NB4 (cell line): ENCODE measurements at regions not wholly inside any gene's neighbourhood (a gene's known extent, or its start where the extent isn't known, plus 50 kb on each side); places are given as distances from the start of the nearest gene placed in this dataset.

Source experiments
- DNase-seq: peaks from one replicate; pipeline ENCODE4 v3.0.0; 2010; ENCODE audit warnings: low read depth
- H3K4me3 ChIP-seq: one replicate; pipeline ENCODE4 v1.5.1; 2011; ENCODE audit warnings: mild to moderate bottlenecking, low read depth, low read length, moderate library complexity
- MYC ChIP-seq: IDR thresholded peaks from 2 replicates; pipeline ENCODE4 v1.6.1; 2011; ENCODE audit warnings: low read depth, low read length
- POLR2A ChIP-seq: IDR thresholded peaks from 2 replicates; pipeline ENCODE4 v1.6.1; 2011; ENCODE audit warnings: mild to moderate bottlenecking; ENCODE audit not compliant: insufficient read length; ENCODE audit errors: extremely low read depth
- TF ChIP-seq, protein P1 (sequence below): IDR thresholded peaks from 2 replicates; pipeline ENCODE4 v1.6.1; 2011; ENCODE audit warnings: low read depth, low read length
- TF ChIP-seq, protein P2 (sequence below): IDR thresholded peaks from one replicate; pipeline ENCODE4 v1.5.1; 2012; ENCODE audit warnings: low read depth, low read length

DNA sequence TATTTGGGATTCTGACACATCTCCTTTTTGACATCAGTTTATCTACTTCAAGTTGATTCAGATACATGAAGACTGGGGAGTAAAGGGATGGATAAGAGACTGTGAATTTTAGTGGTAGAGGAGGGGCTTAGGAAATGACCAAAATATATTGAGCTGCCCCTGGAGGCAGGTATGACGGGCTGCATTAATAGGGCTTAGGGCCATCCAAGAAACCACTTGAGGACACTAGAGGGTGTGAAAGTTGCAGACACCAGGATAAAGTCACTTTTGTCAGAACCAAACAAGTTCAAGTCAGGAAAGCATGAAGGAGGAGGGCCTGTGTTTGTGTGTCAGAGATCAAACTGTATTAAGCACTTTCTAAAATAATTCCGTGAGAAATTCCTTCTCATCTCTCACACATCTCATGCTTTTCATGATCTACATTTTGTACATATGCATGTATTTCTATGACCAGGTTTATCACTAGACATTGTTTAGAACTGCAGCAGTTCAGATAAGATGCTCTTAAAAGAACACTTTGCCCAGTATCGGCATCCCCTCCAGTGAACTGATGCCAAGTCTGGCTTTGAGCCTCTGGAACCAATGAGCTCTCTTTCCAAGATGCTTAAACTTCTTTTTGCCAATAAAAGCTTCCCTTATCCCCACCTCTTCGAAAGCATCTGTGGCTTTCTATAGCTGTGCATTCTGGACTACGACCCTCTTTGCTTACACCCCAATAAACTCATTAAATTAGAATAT lies 136.9 kb downstream of the SLC38A1 start:
- no peak overlapping the region for H3K4me3 ChIP-seq
- TF ChIP-seq POLR2A, result no peak
- TF ChIP-seq MYC, result no peak
- TF ChIP-seq, protein P1, sequence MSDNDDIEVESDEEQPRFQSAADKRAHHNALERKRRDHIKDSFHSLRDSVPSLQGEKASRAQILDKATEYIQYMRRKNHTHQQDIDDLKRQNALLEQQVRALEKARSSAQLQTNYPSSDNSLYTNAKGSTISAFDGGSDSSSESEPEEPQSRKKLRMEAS, result no peak
- TF ChIP-seq, protein P2, sequence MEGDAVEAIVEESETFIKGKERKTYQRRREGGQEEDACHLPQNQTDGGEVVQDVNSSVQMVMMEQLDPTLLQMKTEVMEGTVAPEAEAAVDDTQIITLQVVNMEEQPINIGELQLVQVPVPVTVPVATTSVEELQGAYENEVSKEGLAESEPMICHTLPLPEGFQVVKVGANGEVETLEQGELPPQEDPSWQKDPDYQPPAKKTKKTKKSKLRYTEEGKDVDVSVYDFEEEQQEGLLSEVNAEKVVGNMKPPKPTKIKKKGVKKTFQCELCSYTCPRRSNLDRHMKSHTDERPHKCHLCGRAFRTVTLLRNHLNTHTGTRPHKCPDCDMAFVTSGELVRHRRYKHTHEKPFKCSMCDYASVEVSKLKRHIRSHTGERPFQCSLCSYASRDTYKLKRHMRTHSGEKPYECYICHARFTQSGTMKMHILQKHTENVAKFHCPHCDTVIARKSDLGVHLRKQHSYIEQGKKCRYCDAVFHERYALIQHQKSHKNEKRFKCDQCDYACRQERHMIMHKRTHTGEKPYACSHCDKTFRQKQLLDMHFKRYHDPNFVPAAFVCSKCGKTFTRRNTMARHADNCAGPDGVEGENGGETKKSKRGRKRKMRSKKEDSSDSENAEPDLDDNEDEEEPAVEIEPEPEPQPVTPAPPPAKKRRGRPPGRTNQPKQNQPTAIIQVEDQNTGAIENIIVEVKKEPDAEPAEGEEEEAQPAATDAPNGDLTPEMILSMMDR, result no peak
- DNase-seq, result peak; percentile 41

DNA sequence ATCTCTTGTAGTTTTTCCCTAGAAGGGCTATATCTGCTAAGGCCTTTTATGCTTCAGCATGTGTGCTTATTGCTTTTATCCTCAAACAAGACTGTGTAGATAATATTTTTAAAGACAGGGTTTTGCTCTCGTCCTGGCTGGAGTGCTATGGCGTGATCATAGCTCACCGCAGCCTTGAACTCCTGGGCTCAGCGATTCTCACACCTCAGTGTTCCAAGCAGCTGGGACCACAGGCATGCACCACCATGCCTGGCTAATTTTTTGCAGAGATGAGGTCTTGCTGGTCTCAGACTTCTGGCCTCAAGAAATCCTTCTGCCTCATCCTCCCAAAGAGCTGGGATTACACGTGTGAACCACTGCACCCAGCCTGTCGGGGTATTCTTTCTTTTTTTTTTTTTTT lies 137.3 kb upstream of the SCAF11 start:
- TF ChIP-seq POLR2A, result no peak
- TF ChIP-seq, protein P1, result no peak
- TF ChIP-seq MYC, result no peak
- TF ChIP-seq, protein P2, result no peak
- H3K4me3 ChIP-seq, result no peak overlapping the region
- no peak for DNase-seq

DNA sequence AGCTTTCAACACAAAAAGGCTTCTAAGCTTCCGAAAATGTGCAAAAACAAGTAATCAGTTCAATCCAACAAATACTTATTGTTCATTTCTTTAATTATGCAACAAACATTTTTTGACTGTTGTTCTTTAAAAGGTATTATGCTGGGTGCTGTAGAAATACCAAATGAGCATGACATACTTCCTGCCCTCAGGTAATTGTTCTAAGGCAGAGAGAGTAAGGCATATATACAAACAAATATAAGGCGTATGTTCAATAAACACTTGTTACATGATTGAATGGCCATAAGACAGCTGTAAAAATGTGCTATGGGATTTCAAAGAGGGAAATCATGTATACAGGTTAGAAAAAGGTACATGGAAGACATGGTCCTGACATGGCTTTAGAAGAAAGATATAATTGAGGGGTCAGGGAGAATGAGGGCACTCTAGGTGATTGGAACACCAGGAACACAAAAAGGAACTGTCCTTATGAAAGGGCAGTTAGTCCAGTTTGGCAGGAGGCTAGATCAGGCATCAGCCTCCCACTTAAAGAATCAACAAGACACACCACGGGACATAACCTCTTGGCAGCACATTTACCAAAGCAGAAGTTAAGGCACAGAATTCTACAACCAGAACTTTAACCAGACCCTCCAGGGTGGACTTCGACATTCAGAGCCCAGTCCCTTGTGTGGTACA lies 135.8 kb upstream of the SCAF11 start:
- TF ChIP-seq, protein P1, result no peak
- TF ChIP-seq MYC, result no peak
- TF ChIP-seq, protein P2, result no peak
- no peak for TF ChIP-seq POLR2A
- no peak overlapping the region for H3K4me3 ChIP-seq
- DNase-seq, result no peak

DNA sequence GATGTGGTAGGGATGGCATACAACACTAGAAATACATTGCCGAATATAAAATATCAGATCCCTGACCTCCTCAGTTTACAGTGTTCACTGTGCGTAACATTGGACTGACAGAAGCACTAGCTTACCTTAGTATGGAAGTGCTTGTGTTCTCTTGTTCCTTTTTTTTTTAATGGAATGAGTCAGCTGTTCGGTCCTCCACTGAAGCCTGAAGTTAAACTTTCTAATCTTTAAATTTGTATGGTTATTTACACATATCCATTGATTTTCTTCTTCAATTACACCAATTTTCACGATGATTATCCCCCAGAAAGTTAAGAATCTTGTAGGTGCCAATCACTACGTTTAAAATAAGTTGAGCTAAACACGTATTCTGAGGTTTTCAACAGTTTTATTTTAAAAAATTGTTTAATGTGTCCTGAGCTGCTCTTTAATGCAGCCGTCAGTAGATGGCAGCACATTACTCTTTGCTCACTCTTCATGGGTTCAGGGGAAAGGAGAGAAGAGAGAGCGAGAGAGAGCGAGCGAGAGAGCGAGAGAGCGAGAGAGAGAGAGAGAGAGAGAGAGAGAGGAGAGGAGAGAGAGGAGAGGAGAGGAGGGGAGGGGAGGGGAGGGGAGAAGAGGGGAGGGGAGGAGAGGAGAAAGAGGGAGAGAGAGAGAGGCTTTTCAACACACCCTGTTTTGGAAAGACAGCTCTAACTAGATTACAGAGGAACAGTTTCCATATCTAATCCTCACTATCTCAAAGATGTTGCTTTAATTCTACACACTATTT lies 134.7 kb upstream of the SCAF11 start:
- peak; percentile 82 for DNase-seq
- peak overlapping the region; percentile 25 for H3K4me3 ChIP-seq
- TF ChIP-seq, protein P2, result peak; percentile 59
- TF ChIP-seq, protein P1, result no peak

DNA sequence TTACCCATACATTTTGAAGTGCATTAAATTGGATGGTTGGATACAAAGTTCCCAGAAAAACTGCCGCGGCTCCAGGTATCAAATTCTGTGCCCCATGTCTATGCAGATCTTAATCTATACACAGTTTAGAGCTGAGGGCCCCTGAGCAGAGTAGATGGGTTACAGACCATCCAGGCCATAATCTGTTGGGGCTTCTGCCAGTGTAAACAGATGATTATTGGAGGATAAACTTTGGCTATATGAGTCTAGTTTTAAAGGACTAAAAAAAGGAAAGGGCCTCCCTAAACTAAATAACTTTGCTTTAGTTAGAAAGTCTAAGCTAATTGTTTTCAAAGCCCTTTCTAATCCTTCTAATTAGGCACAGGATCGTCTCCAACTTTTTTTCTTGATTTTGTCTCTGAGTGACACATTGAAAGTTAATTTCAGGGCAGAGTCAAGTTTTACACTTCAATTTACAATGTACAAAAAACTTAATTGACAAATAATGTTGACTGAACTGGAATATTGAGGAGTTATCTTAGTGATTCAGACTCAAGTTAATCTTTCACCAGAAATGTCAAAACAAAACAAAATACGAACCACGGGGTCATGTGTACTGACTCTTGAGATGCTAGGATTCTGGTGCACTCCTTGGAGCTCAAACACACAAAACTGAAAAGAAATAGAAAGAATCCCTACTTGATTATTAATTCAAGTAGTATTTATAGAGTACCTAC lies 133.9 kb upstream of the SCAF11 start:
- H3K4me3 ChIP-seq, result no peak overlapping the region
- TF ChIP-seq, protein P1, result no peak
- TF ChIP-seq POLR2A (no peak), MYC (no peak)
- TF ChIP-seq, protein P2, result no peak
- DNase-seq, result no peak
